MM.1S (cell line): ENCODE measurements at regions not wholly inside any gene's neighbourhood (a gene's known extent, or its start where the extent isn't known, plus 50 kb on each side); places are given as distances from the start of the nearest gene placed in this dataset.

Experiments used
- DNase-seq: peaks from one replicate; pipeline ENCODE4 v3.0.0-alpha.2; 2015
- H2AFZ ChIP-seq: fragments of 300-600 bp; sonication (generic); 2 replicates; pipeline ENCODE4 v1.6.0; 2016; ENCODE audit warnings: antibody characterized with exemption, low read length
- H3F3A ChIP-seq: fragments of 300-600 bp; sonication (generic); 2 replicates; pipeline ENCODE4 v1.6.1; 2016; ENCODE audit warnings: mild to moderate bottlenecking, antibody characterized with exemption, low read length, moderate library complexity, mixed read lengths; ENCODE audit not compliant: insufficient read depth
- H3K27ac ChIP-seq: fragments of 300-600 bp; sonication (generic); 2 replicates; pipeline ENCODE4 v1.5.1; 2016; ENCODE audit warnings: mild to moderate bottlenecking, low read length
- H3K27me3 ChIP-seq: fragments of 300-600 bp; sonication (generic); replicated peaks from 2 replicates; pipeline ENCODE4 v1.6.0; 2016; ENCODE audit warnings: low read length; ENCODE audit not compliant: insufficient read depth
- H3K36me3 ChIP-seq: fragments of 300-600 bp; sonication (generic); replicated peaks from 2 replicates; pipeline ENCODE4 v1.6.1; 2016; ENCODE audit warnings: mild to moderate bottlenecking, low read length, mixed read lengths; ENCODE audit not compliant: insufficient read depth
- H3K4me1 ChIP-seq: fragments of 300-600 bp; sonication (generic); 2 replicates; pipeline ENCODE4 v1.6.1; 2016; ENCODE audit warnings: low read length, mixed read lengths
- H3K4me2 ChIP-seq: fragments of 300-600 bp; sonication (generic); 2 replicates; pipeline ENCODE4 v1.6.0; 2016; ENCODE audit warnings: low read depth, low read length
- H3K4me3 ChIP-seq: fragments of 300-600 bp; sonication (generic); 2 replicates; pipeline ENCODE4 v1.5.1; 2016; ENCODE audit warnings: low read length, mixed read lengths
- H3K79me2 ChIP-seq: fragments of 300-600 bp; sonication (generic); 2 replicates; pipeline ENCODE4 v1.6.1; 2016; ENCODE audit warnings: mixed run types, low read length, mixed read lengths
- H3K9ac ChIP-seq: fragments of 300-600 bp; sonication (generic); 2 replicates; pipeline ENCODE4 v1.6.1; 2016; ENCODE audit warnings: low read length, mixed read lengths
- H3K9me2 ChIP-seq: fragments of 300-600 bp; sonication (generic); replicated peaks from 2 replicates; pipeline ENCODE4 v1.6.1; 2016; ENCODE audit warnings: mild to moderate bottlenecking, low read length, mixed read lengths; ENCODE audit not compliant: insufficient read depth
- H3K9me3 ChIP-seq: fragments of 300-600 bp; sonication (generic); replicated peaks from 2 replicates; pipeline ENCODE4 v1.6.1; 2016; ENCODE audit warnings: mild to moderate bottlenecking, low read length, mixed read lengths; ENCODE audit not compliant: insufficient read depth
- H4K20me1 ChIP-seq: fragments of 300-600 bp; sonication (generic); 2 replicates; pipeline ENCODE4 v1.6.1; 2016; ENCODE audit warnings: mild to moderate bottlenecking, low read length, moderate library complexity, mixed read lengths; ENCODE audit not compliant: insufficient read depth
- CTCF ChIP-seq: fragments of 300-600 bp; sonication (generic); IDR thresholded peaks from 2 replicates; pipeline ENCODE4 v1.5.1; 2016; ENCODE audit warnings: antibody characterized with exemption, low read length, mixed read lengths
- EZH2 ChIP-seq: fragments of 300-600 bp; sonication (generic); optimal IDR thresholded peaks from 2 replicates; pipeline ENCODE3; 2017; ENCODE audit warnings: low read depth, mild to moderate bottlenecking, antibody characterized with exemption, low read length, mixed read lengths
- EZH2phosphoT487 ChIP-seq: fragments of 300-600 bp; sonication (generic); IDR thresholded peaks from 2 replicates; pipeline ENCODE4 v1.6.1; 2018; ENCODE audit warnings: antibody characterized with exemption, low read length

DNA sequence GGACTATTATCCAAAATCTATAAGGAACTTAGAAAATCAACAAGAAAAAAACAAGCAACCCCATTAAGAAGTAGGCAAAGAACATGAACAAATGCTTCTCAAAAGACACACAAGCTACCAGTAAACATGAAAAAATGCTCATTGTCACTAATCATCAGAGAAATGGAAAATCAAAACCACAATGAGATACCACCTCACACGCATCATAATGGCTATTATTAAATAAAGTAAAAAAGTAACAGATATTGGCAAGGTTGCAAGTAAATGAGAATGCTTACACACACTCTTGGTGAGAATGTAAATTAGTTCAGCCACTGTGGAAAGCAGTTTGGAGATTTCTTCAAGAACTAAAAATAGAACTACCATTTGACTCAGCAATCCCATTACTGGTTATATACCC, 167.0 kb upstream of the DMRTA1 start:
- no peak overlapping the region for H3K9ac ChIP-seq
- H3K9me3 ChIP-seq, result no peaks in the 10 kb centered on the region
- H3K4me2 ChIP-seq, result no peak overlapping the region
- H3K9me2 ChIP-seq, result no peaks in the 10 kb centered on the region
- DNase-seq, result no peak
- no peaks in the 10 kb centered on the region for H3F3A ChIP-seq
- no peaks in the 10 kb centered on the region for H3K27me3 ChIP-seq
- no peak overlapping the region for H2AFZ ChIP-seq
- H3K36me3 ChIP-seq, result no peaks in the 10 kb centered on the region
- TF ChIP-seq EZH2phosphoT487 (no peak), CTCF (no peak)
- no peak overlapping the region for H3K27ac ChIP-seq
- no peaks in the 10 kb centered on the region for H3K79me2 ChIP-seq
- no peak overlapping the region for H3K4me3 ChIP-seq
- H3K4me1 ChIP-seq, result no peaks in the 10 kb centered on the region
- H4K20me1 ChIP-seq, result no peaks in the 10 kb centered on the region

- H3K9me2 ChIP-seq, result no peaks in the 10 kb centered on the region
- H3K4me2 ChIP-seq, result no peak overlapping the region
- H3K79me2 ChIP-seq, result no peaks in the 10 kb centered on the region
- no peaks in the 10 kb centered on the region for H3F3A ChIP-seq
- TF ChIP-seq EZH2phosphoT487, result no peak
- TF ChIP-seq EZH2, result no peak
- no peak for TF ChIP-seq CTCF
- no peak for DNase-seq
- H3K4me3 ChIP-seq, result no peak overlapping the region
- no peaks in the 10 kb centered on the region for H3K4me1 ChIP-seq
- H2AFZ ChIP-seq, result no peak overlapping the region
- no peaks in the 10 kb centered on the region for H3K36me3 ChIP-seq
- no peaks in the 10 kb centered on the region for H4K20me1 ChIP-seq
- H3K9me3 ChIP-seq, result no peaks in the 10 kb centered on the region
- no peak overlapping the region for H3K27ac ChIP-seq
- no peak overlapping the region for H3K9ac ChIP-seq
- H3K27me3 ChIP-seq, result no peaks in the 10 kb centered on the region
Observed at GRCh38 chr9:22285066-22285465, 161.6 kb upstream of the DMRTA1 start.

DNA sequence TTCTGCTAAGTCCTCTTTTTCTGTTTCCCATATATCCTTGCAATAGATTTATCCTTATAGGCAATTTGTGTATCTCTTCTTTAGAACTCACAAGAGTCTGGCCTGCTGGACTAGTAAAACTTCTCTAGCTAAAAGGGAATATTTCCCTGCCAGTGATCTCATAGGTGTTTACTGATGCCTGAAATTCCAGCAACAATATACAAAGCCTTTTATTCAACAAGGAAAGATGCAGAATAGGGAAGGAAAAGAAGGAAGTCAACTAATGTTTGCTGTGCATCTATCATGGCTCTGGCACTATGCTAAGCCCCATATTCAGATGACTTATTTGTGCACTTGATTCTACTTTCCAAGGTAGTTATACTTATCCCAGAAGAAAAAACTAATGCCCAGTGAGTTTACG, 160.0 kb upstream of the DMRTA1 start:
- no peak for DNase-seq
- H3K4me2 ChIP-seq, result no peak overlapping the region
- H3K36me3 ChIP-seq, result no peaks in the 10 kb centered on the region
- H3K79me2 ChIP-seq, result no peaks in the 10 kb centered on the region
- TF ChIP-seq EZH2, result no peak
- no peak for TF ChIP-seq EZH2phosphoT487
- TF ChIP-seq CTCF, result no peak
- H4K20me1 ChIP-seq, result no peaks in the 10 kb centered on the region
- H2AFZ ChIP-seq, result no peak overlapping the region
- H3K27me3 ChIP-seq, result no peaks in the 10 kb centered on the region
- no peak overlapping the region for H3K4me3 ChIP-seq
- no peaks in the 10 kb centered on the region for H3F3A ChIP-seq
- no peak overlapping the region for H3K27ac ChIP-seq
- no peaks in the 10 kb centered on the region for H3K4me1 ChIP-seq
- H3K9me2 ChIP-seq, result no peaks in the 10 kb centered on the region
- H3K9ac ChIP-seq, result no peak overlapping the region
- no peaks in the 10 kb centered on the region for H3K9me3 ChIP-seq

GRCh38 chr9:22288661-22289060, 158.0 kb upstream of the DMRTA1 start:
- Histone ChIP-seq H3K9ac (no peak overlapping the region), H3K36me3 (no peaks in the 10 kb centered on the region), H3K9me3 (no peaks in the 10 kb centered on the region), H3K4me1 (no peaks in the 10 kb centered on the region), H3K4me2 (no peak overlapping the region), H3K4me3 (no peak overlapping the region), H3K27ac (no peak overlapping the region), H3K27me3 (no peaks in the 10 kb centered on the region), H3K9me2 (no peaks in the 10 kb centered on the region), H3F3A (no peaks in the 10 kb centered on the region), H2AFZ (no peak overlapping the region), H4K20me1 (no peaks in the 10 kb centered on the region), H3K79me2 (no peaks in the 10 kb centered on the region)
- DNase-seq, result no peak
- no peak for TF ChIP-seq EZH2phosphoT487
- TF ChIP-seq EZH2, result no peak
- TF ChIP-seq CTCF, result no peak
